ENCODE measurements at regions not wholly inside any gene's neighbourhood (a gene's known extent, or its start where the extent isn't known, plus 50 kb on each side); places are given as distances from the start of the nearest gene placed in this dataset.

DNA sequence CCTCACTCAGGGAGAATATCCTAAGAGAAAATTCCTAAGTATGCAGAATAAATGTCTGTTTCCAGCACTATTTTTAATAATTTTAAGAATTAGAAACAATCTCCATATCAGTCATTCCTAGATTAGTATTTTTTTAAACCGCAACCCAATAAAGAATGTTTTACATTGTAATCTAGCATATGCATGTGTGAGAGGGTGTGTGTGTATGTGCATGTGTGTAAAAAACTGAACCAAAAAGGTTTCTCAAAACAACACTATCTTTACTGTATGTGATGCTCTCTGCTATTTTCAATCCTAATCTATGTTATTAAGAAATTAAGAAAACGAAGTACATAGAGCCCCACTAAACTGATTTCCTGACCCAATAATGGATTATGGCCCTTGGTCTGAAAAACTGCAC lies 90.6 kb upstream of the AKIP1 start:
- TF ChIP-seq CTCF (IDR thresholded peaks at IDR 0.05) (no peak), POLR2A (IDR thresholded peaks at IDR 0.05) (no peak)
